Neural cell (in vitro differentiated cells): ENCODE measurements at regions not wholly inside any gene's neighbourhood (a gene's known extent, or its start where the extent isn't known, plus 50 kb on each side); places are given as distances from the start of the nearest gene placed in this dataset.

Source experiments
- H2AFZ ChIP-seq: fragments of 200-600, 300-800 bp; sonication (generic), shearing (Covaris generic); 2 replicates; pipeline ENCODE4 v1.6.0; 2014; ENCODE audit warnings: low read depth, mild to moderate bottlenecking, antibody characterized with exemption, low read length, moderate library complexity
- H3F3A ChIP-seq: fragments of 200-600 bp; shearing (Covaris generic); 2 replicates; pipeline ENCODE4 v1.6.1; 2016; ENCODE audit warnings: mild to moderate bottlenecking, moderate library complexity, mixed read lengths, antibody characterized with exemption, low read length; ENCODE audit not compliant: insufficient read depth, poor library complexity, severe bottlenecking
- H3K27ac ChIP-seq: fragments of 200-600, 300-800 bp; sonication (generic), shearing (Covaris generic); 2 replicates; pipeline ENCODE4 v1.5.1; 2014; ENCODE audit warnings: mild to moderate bottlenecking, low read length, moderate library complexity
- H3K27me3 ChIP-seq: fragments of 300-800, 200-600 bp; sonication (generic), shearing (Covaris generic); 2 replicates; pipeline ENCODE4 v1.6.0; 2014; ENCODE audit warnings: mild to moderate bottlenecking, low read depth, low read length, moderate library complexity; ENCODE audit not compliant: insufficient read depth
- H3K36me3 ChIP-seq: fragments of 300-800, 200-600 bp; sonication (generic), shearing (Covaris generic); 2 replicates; pipeline ENCODE4 v1.5.1; 2014; ENCODE audit warnings: mild to moderate bottlenecking, antibody characterized with exemption, low read length, moderate library complexity; ENCODE audit not compliant: insufficient read depth
- H3K4me2 ChIP-seq: fragments of 300-800, 200-600 bp; sonication (generic), shearing (Covaris generic); 2 replicates; pipeline ENCODE4 v1.6.0; 2014; ENCODE audit warnings: mild to moderate bottlenecking, low read length
- H3K4me3 ChIP-seq: fragments of 300-800, 200-600 bp; sonication (generic), shearing (Covaris generic); 2 replicates; pipeline ENCODE4 v1.5.1; 2014; ENCODE audit warnings: mild to moderate bottlenecking, low read length, moderate library complexity
- H3K79me2 ChIP-seq: fragments of 200-600 bp; shearing (Covaris generic); replicated peaks from 2 replicates; pipeline ENCODE4 v1.6.0; 2014; ENCODE audit warnings: mild to moderate bottlenecking, low read length, moderate library complexity; ENCODE audit not compliant: insufficient read depth
- H3K9ac ChIP-seq: fragments of 300-800, 200-600 bp; sonication (generic), shearing (Covaris generic); 2 replicates; pipeline ENCODE4 v1.6.1; 2016; ENCODE audit warnings: mild to moderate bottlenecking, low read length, mixed read lengths
- H3K9me2 ChIP-seq: fragments of 200-600 bp; shearing (Covaris generic); 2 replicates; pipeline ENCODE4 v1.6.1; 2016; ENCODE audit warnings: mild to moderate bottlenecking, low read length, mixed read lengths; ENCODE audit not compliant: insufficient read depth
- H3K9me3 ChIP-seq: fragments of 200-600, 300-800 bp; sonication (generic), shearing (Covaris generic); 2 replicates; pipeline ENCODE4 v1.6.1; 2016; ENCODE audit warnings: mild to moderate bottlenecking, mixed run types, low read length, moderate library complexity, mixed read lengths
- H4K20me1 ChIP-seq: fragments of 200-600 bp; shearing (Covaris generic); 2 replicates; pipeline ENCODE4 v1.6.1; 2016; ENCODE audit warnings: mild to moderate bottlenecking, mixed run types; ENCODE audit not compliant: insufficient read depth
- EP300 ChIP-seq: fragments of 450-650 bp; conservative IDR thresholded peaks from 2 replicates; pipeline ENCODE4 v1.6.1; 2014; ENCODE audit warnings: antibody characterized with exemption, mild to moderate bottlenecking, moderate library complexity; ENCODE audit not compliant: poor library complexity, severe bottlenecking
- EZH2 ChIP-seq: fragments of 200-600, 300-800 bp; shearing (Covaris generic), sonication (generic); IDR thresholded peaks from 2 replicates; pipeline ENCODE4 v1.6.1; 2014; ENCODE audit warnings: antibody characterized with exemption, low read length, borderline replicate concordance, mild to moderate bottlenecking; ENCODE audit not compliant: insufficient read depth, poor library complexity, severe bottlenecking
- MXI1 ChIP-seq: fragments of 450-650 bp; conservative IDR thresholded peaks from 2 replicates; pipeline ENCODE4 v1.6.1; 2014; ENCODE audit warnings: antibody characterized with exemption, mild to moderate bottlenecking; ENCODE audit not compliant: poor library complexity, severe bottlenecking
- POLR2AphosphoS5 ChIP-seq: IDR thresholded peaks from 2 replicates; pipeline ENCODE4 v1.6.1; 2012
- RAD21 ChIP-seq: fragments of 450-650 bp; conservative IDR thresholded peaks from 2 replicates; pipeline ENCODE4 v1.6.1; 2014; ENCODE audit warnings: antibody characterized with exemption, mild to moderate bottlenecking, moderate library complexity
- TAF1 ChIP-seq: IDR thresholded peaks from 2 replicates; pipeline ENCODE4 v1.6.1; 2012; ENCODE audit warnings: low read depth
- TF ChIP-seq, protein P1 (sequence below): fragments of 450-650 bp; IDR thresholded peaks from 2 replicates; pipeline ENCODE4 v1.5.1; 2014; ENCODE audit warnings: antibody characterized with exemption, mild to moderate bottlenecking, moderate library complexity; ENCODE audit not compliant: poor library complexity, severe bottlenecking
- TF ChIP-seq, protein P2 (sequence below): IDR thresholded peaks from 2 replicates; pipeline ENCODE4 v1.6.1; 2012; ENCODE audit warnings: borderline replicate concordance

DNA sequence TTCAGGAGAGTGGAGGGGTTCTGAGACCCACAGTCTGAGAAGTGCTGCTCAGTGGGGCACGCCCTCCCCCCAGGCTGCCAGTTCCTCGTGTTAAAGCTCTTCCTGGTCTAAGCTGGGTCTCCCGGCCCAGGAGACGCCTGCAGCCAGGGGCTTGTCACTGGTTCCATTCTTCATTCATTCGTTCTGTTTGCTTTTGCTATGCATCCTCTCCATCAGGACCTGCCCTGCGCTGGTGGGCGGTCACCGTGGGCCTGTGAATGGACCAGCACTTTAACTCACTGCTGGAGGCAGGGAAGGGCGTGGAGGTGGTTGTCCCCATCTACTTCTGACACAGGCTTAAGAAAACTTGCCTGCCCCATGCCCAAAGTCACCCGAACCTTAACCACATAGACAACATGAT lies 272.8 kb upstream of the HDAC4 start (continued):
- TF ChIP-seq, protein P1, sequence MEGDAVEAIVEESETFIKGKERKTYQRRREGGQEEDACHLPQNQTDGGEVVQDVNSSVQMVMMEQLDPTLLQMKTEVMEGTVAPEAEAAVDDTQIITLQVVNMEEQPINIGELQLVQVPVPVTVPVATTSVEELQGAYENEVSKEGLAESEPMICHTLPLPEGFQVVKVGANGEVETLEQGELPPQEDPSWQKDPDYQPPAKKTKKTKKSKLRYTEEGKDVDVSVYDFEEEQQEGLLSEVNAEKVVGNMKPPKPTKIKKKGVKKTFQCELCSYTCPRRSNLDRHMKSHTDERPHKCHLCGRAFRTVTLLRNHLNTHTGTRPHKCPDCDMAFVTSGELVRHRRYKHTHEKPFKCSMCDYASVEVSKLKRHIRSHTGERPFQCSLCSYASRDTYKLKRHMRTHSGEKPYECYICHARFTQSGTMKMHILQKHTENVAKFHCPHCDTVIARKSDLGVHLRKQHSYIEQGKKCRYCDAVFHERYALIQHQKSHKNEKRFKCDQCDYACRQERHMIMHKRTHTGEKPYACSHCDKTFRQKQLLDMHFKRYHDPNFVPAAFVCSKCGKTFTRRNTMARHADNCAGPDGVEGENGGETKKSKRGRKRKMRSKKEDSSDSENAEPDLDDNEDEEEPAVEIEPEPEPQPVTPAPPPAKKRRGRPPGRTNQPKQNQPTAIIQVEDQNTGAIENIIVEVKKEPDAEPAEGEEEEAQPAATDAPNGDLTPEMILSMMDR, result no peak
- no peak for TF ChIP-seq TAF1

DNA sequence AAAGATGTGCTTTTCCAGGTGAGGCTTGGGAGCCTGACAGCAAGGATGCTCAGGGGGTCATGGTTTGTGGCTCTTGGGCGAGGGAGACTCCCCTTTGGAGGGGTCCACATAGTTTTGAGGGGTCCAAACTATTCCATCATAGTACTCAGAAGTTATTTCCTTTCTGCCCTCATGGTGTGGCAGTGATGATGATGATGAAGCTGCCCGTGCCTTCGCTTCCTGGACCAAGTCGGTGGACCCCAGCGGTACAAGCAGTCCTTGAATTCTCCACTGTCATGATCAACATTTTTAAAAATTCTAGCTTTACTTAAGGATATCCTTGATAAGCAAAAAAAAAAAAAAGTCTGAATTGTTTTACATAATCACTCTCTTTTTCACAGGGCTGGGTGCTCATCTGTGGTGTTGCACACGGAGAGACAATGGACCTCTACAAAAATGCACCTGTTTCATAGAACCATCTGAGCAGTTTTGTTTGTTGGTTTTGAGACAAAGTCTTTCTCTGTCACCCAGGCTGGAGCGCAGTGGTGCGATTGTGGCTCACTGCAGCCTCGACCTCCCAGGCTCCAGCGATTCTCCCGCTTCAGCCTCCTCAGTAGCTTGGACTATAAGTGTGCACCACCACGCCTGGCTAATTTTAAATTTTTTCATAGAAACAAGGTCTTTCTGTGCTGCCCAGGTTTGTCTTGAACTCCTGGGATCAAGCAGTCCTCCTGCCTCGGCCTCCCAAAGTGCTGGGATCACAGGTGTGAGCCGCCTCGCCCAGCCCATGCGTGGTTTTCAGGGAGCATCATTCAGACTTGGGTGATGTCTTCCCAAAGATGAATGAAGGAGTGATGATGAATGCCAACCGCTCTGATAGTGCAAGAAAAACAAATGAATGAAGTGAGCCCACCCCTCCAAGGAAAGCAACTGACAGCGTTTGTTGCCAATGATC lies 271.4 kb upstream of the HDAC4 start:
- H3K79me2 ChIP-seq, result no peaks in the 10 kb centered on the region
- H3K4me2 ChIP-seq, result no peak overlapping the region
- no peaks in the 10 kb centered on the region for H4K20me1 ChIP-seq
- no peak overlapping the region for H3K27ac ChIP-seq
- no peaks in the 10 kb centered on the region for H3K36me3 ChIP-seq
- H3F3A ChIP-seq, result no peaks in the 10 kb centered on the region
- H3K9ac ChIP-seq, result no peak overlapping the region
- H3K9me3 ChIP-seq, result no peaks in the 10 kb centered on the region
- H2AFZ ChIP-seq, result no peak overlapping the region
- no peak for TF ChIP-seq EP300
- TF ChIP-seq, protein P1, result no peak
- no peak for TF ChIP-seq RAD21
- TF ChIP-seq EZH2, result no peak
- TF ChIP-seq TAF1, result no peak
- TF ChIP-seq POLR2AphosphoS5, result no peak
- TF ChIP-seq MXI1, result no peak
- no peaks in the 10 kb centered on the region for H3K27me3 ChIP-seq
- H3K4me3 ChIP-seq, result no peak overlapping the region
- H3K9me2 ChIP-seq, result no peaks in the 10 kb centered on the region

DNA sequence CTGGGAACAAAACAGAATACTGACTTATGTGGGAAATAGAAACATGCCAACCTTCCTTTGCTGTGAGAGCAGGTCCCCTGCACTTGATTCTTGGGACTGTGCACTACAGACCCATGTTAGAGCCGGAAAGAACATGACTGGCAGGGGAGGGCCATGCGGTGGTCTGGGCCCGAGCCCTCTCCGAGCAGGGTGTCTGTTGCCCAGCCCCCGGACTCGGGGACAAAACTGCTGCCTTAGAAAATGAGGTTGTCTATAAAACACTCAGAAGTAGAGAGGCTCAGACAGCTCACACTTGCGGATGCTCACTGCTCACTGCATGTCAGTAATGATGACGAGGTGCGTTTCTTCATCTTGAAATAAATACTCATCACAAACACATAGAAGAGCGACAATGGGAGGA lies 270.7 kb upstream of the HDAC4 start:
- Histone ChIP-seq H3F3A (no peaks in the 10 kb centered on the region), H3K4me3 (no peak overlapping the region), H3K9ac (no peak overlapping the region), H3K27ac (no peak overlapping the region), H3K79me2 (no peaks in the 10 kb centered on the region), H3K27me3 (no peaks in the 10 kb centered on the region), H3K9me3 (no peaks in the 10 kb centered on the region), H2AFZ (no peak overlapping the region), H3K4me2 (no peak overlapping the region), H4K20me1 (no peaks in the 10 kb centered on the region), H3K9me2 (no peaks in the 10 kb centered on the region), H3K36me3 (no peaks in the 10 kb centered on the region)
- TF ChIP-seq EP300 (no peak), EZH2 (no peak), MXI1 (no peak), RAD21 (no peak)
- TF ChIP-seq, protein P2, sequence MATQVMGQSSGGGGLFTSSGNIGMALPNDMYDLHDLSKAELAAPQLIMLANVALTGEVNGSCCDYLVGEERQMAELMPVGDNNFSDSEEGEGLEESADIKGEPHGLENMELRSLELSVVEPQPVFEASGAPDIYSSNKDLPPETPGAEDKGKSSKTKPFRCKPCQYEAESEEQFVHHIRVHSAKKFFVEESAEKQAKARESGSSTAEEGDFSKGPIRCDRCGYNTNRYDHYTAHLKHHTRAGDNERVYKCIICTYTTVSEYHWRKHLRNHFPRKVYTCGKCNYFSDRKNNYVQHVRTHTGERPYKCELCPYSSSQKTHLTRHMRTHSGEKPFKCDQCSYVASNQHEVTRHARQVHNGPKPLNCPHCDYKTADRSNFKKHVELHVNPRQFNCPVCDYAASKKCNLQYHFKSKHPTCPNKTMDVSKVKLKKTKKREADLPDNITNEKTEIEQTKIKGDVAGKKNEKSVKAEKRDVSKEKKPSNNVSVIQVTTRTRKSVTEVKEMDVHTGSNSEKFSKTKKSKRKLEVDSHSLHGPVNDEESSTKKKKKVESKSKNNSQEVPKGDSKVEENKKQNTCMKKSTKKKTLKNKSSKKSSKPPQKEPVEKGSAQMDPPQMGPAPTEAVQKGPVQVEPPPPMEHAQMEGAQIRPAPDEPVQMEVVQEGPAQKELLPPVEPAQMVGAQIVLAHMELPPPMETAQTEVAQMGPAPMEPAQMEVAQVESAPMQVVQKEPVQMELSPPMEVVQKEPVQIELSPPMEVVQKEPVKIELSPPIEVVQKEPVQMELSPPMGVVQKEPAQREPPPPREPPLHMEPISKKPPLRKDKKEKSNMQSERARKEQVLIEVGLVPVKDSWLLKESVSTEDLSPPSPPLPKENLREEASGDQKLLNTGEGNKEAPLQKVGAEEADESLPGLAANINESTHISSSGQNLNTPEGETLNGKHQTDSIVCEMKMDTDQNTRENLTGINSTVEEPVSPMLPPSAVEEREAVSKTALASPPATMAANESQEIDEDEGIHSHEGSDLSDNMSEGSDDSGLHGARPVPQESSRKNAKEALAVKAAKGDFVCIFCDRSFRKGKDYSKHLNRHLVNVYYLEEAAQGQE, result no peak
